ENCODE measurements at regions not wholly inside any gene's neighbourhood (a gene's known extent, or its start where the extent isn't known, plus 50 kb on each side); places are given as distances from the start of the nearest gene placed in this dataset.

DNA sequence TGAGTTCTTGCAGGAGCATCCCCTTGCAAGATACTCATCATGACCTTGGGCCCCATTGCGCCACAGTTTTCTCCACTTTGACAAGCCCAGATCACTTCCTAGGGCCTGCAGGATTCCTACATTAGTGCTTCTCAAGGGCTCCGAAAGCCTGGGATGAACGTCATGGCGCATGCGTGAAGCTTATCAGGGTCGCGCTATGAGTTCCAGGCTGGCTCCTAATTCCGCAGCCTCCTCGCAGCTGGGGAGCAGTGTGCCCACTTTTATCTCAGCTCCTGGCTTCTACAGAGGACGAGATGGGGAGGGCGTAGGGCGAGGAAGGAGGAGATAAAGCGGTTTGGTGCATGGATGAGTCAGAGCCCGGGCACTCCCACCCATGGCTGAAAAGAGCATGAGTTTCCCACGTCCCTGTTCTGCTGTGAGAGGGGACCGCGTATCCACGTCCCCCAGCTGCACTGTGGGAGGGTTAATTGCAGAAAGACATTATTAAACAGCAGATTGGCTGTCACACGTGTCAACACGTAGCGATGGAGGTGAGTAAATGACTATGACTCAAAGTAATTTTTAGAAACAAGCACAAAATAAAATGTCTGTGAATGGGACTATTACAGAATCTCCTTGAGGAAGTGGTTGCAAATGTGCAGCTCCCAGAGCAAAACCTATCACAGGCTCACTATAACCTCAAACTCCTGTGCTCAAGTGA is 72.9 kb upstream of the DSP start:
- DNase-seq, result peak; percentile 75

- DNase-seq, result no peak
Observed at GRCh38 chr6:7469696-7470095, 71.8 kb upstream of the DSP start.

GRCh38 chr6:7471171-7471570 is 70.3 kb upstream of the DSP start:
- DNase-seq, result peak; percentile 83

DNA sequence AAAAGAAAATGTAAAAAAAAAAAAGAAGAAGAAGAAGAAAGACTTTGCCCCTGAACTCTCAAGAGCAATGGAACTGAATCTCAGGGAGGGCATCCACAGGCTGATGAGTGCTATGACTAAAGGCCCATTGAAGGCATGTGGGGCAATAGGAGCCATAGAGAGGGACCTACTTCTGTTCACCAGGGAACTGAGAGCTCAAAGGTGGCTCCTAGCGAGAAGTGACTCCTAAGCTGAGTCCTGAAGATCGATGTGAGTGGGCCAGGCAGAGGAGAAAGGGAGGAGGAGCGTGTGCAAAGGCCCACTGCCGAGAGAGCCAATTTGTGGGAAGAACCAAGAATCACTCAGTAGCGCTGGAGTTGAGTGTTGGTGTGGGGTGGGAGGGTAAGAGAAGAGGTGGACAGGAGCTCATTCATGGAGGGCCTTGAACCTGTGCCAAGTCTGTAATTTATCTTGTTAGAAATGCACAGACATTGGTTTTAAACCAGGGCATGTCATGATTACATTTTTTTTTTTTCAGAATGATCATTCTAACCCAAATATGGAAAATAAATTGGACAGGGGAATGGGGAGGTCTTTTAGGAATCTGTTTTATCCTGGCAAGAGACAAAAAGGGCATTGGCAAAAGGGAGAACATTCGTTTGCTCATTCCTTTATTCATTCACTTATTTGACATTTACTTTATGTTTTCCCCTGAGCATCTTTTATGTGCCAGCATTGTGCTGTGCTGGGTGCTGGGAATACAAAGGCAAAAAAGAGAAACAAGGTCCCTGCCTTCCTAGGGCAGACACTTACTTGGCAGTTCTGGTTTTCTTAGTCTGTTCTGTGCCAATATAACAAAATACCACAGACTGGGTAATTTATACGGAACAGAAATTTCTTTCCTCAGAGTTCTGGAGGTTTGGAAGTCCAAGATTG is 67.4 kb upstream of the DSP start:
- DNase-seq, result peak; percentile 18

DNA sequence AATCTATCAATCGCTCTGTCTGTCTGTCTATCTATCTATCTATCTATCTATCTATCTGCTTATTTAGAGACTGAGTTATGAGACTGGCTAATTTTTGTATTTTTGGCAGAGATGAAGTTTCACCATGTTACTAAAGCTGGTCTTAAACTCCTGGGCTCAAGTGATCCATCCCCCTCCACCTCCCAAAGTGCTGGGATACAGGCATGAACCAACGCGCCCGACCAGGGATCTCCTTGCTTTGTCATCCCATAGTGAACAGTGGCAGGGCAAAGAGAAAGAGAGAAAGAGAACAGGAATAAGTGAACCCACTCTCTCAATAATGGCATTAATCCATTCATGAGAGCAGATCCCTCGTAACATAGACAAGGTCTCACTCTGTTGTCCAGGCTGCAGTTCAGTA is 66.4 kb upstream of the DSP start:
- no peak for DNase-seq

DNA sequence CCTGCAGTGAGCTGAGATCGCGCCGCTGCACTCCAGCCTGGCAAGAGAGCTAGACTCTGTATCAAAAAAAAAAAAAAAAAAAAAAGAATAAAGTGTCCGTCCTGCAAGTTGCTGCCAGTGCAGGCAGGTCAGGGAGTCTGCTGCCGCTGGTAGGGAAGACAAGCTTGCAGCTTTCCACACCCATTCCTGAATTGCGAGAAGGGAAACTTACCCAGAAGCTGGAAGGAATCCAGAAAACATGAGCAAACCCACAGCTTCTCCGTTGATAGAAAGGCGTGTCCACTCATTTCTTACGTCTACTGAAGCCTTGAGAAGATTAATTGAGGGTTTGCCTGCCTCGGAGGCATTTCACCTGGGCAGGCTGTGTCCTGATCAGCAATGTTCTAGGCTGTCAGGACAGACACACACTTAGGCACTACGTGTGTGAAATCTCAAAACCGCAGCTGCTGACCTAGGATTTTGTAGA is 61.6 kb upstream of the DSP start:
- no peak for DNase-seq

DNA sequence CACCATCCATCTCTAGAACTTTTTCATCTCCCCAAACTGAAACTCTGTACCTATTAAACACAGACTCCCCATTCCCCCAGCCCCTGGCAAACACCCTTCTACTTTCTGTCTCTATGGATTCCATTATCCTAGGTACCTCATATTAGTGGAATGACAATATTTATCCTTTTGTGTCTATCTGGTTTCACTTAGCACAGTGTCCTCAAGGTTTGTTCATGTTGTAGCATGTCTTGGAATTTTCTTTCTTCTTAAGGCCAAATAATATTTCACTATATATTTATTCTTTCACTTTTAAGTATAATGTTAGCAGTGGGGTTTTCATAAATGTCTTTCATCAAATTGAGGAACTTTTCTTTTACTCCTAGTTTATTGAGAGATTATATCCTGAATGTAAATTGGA is 56.8 kb upstream of the DSP start:
- no peak for DNase-seq

GRCh38 chr6:7486951-7487350 is 54.5 kb upstream of the DSP start:
- DNase-seq, result no peak

- no peak for DNase-seq
Observed at GRCh38 chr6:7488494-7488893, 53.0 kb upstream of the DSP start.

DNA sequence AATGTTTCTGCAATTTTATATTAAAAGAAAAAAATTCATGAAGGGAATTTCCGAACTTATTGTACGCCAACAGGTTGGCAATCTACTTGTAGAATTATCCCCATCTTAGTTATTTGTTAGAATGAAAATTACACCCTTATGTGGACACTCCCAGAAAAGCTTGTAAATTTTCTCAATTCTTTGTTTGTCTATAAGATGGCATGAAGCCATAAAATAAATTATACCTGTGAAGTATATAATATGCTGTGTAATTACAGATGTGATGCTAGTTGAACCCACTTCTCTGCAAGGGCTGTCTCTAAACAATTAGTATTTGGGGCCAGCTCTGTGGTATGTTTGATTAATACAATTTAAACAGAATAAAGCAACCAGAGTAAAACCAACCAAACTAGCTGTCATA is 52.1 kb upstream of the DSP start:
- no peak for DNase-seq

All from MV-4-11 (cell line).